Mesodermal cell (in vitro differentiated cells): ENCODE measurements at regions not wholly inside any gene's neighbourhood (a gene's known extent, or its start where the extent isn't known, plus 50 kb on each side); places are given as distances from the start of the nearest gene placed in this dataset.

Experiments
- H3K27ac ChIP-seq: 2 replicates; pipeline ENCODE4 v1.7.0; 2013; ENCODE audit warnings: mild to moderate bottlenecking, low read depth, low read length, moderate library complexity; ENCODE audit not compliant: severe bottlenecking
- H3K36me3 ChIP-seq: 2 replicates; pipeline ENCODE4 v1.7.1; 2013; ENCODE audit warnings: mild to moderate bottlenecking, low read length, moderate library complexity; ENCODE audit not compliant: control insufficient read depth, insufficient read depth
- H3K4me1 ChIP-seq: one replicate; pipeline ENCODE4 v1.7.1; 2013; ENCODE audit warnings: mild to moderate bottlenecking, low read length; ENCODE audit not compliant: insufficient read depth, control insufficient read depth, poor library complexity, severe bottlenecking
- H3K4me3 ChIP-seq: 2 replicates; pipeline ENCODE4 v1.7.0; 2013; ENCODE audit warnings: low read length, control low read depth, mild to moderate bottlenecking; ENCODE audit not compliant: insufficient read depth, poor library complexity, severe bottlenecking; ENCODE audit errors: extremely low read depth
- H3K9me3 ChIP-seq: 2 replicates; pipeline ENCODE4 v1.7.1; 2013; ENCODE audit warnings: mild to moderate bottlenecking, low read length, moderate library complexity; ENCODE audit not compliant: control insufficient read depth
- WGBS, 2 experiments: methylation state at CpG; one replicate each; pipeline ENCODE4 v1.1.5; 2013; ENCODE audit warnings: missing lambda C conversion rate in 2 of 2; ENCODE audit not compliant: insufficient coverage in 2 of 2; 5-methylcytosine and 5-hydroxymethylcytosine counted together

DNA sequence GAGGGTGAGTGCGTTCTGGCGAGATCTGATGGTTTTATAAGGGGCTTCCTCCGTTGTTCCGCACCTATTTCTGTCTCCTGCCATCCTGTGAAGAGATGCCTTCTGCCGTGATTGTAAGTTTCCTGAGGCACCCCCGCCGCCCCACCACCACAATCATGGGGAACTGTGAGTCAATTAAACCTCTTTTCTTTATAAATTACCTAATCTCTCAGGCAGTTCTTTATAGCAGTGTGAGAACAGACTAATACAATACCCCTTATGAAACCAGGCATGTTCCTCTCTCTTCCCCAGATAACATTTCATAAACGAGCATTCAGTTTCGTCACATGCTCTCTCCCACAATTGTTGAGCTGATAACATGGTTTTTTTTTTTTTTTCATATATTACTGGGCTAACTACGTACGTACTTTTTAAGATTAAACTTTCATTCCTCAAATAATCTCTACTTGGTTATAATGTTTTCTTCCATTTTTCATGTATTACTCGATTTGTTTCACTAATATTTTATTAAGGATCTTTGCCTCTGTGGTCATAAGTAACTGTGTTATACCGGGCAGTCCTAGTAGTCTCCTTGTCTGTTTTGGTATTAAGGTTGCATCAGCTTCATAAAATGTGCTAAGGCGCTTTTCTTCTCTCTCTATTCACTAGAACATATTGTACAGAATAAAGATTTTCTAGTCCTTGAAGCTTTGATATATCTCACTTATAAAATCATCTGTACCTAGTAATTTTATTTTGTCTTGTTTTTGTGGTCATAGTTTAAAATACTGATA is 64.9 kb upstream of the MVB12B start:
- H3K4me1 ChIP-seq = no peaks in the 10 kb centered on the region
- WGBS, 2 experiments = 83 to 87% methylated on average over 7 of the region's 14 CpGs
- no peak overlapping the region for H3K4me3 ChIP-seq
- H3K36me3 ChIP-seq = no peaks in the 10 kb centered on the region
- H3K27ac ChIP-seq = no peak overlapping the region
- no peaks in the 10 kb centered on the region for H3K9me3 ChIP-seq

GRCh38 chr9:126262738-126263137 is 63.9 kb upstream of the MVB12B start:
- no peaks in the 10 kb centered on the region for H3K36me3 ChIP-seq
- H3K27ac ChIP-seq = no peak overlapping the region
- H3K9me3 ChIP-seq = no peaks in the 10 kb centered on the region
- no peaks in the 10 kb centered on the region for H3K4me1 ChIP-seq
- H3K4me3 ChIP-seq = no peak overlapping the region

DNA sequence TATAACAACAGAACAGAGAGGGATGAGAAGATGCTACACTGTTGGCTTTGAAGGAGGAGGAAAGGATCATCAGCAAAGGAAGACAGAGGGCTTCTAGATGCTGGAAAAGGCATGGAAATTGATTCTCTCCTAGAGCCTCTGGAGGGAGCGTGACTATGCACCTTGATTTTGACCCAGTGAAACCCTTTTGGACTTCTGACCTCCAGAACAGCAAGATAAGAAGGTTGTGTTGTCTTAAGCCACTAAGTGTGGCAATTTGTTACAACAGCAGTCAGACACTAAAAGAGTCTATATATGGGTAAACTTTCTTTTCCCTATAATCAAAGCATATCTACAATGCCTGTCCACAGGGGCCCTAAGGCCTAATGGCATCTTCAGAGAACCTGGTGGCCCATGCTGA is 56.1 kb upstream of the MVB12B start:
- Histone ChIP-seq H3K4me3 (no peak overlapping the region), H3K4me1 (peaks cover 9% of the 10 kb centered on the region), H3K9me3 (no peaks in the 10 kb centered on the region), H3K36me3 (no peaks in the 10 kb centered on the region), H3K27ac (no peak overlapping the region)
- WGBS, 2 experiments = 73 to 86% methylated on average over 1 of the region's 1 CpG

- no peaks in the 10 kb centered on the region for H3K36me3 ChIP-seq
- no peaks in the 10 kb centered on the region for H3K9me3 ChIP-seq
- H3K27ac ChIP-seq = peak overlapping the region; percentile 82
- H3K4me3 ChIP-seq = no peak overlapping the region
- H3K4me1 ChIP-seq = peaks cover 14% of the 10 kb centered on the region
- 65 to 73% methylated on average over 9 to 13 of the region's 13 CpGs for WGBS, 2 experiments
These were observed 51.1 kb upstream of the MVB12B start for GRCh38 chr9:126275386-126276001.

DNA sequence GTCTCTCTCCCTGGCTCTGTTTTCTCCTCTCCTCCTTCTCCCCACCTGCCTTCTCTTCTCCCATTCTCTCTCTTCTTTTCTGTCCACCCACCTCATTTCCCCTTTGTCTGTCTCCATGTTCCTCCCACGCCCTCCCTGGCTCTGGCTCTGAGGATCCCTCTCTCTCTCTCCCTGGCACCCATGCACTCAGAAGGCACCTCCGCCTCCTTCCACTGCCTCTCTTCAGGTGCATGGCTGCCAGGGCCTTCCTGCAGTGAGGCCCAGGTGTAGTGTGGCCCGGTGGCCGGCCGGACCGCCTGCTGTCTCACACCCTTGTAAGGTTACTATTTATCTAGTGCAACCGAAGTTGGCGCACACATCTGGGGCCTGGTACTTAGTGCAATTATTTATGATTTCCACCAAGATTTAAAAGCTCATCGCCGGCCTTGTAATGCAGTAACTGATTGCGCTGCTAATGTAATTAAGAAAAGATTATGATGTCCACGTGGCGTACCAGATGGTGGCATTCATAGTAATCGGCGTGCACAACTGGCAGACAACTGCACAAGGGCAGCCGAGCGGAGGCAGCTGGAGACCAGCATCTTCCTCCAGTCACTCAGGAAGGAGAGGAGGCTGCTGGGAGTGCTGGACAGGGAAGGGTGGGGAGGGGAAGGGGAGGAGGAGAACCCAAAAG is 50.4 kb upstream of the MVB12B start:
- no peak overlapping the region for H3K4me3 ChIP-seq
- no peaks in the 10 kb centered on the region for H3K36me3 ChIP-seq
- WGBS, 2 experiments = 96 to 98% methylated on average over 15 to 16 of the region's 17 CpGs
- no peaks in the 10 kb centered on the region for H3K9me3 ChIP-seq
- H3K27ac ChIP-seq = peak overlapping the region; percentile 82
- peaks cover 14% of the 10 kb centered on the region for H3K4me1 ChIP-seq
